ENCODE measurements at regions not wholly inside any gene's neighbourhood (a gene's known extent, or its start where the extent isn't known, plus 50 kb on each side); places are given as distances from the start of the nearest gene placed in this dataset.
"Not testable (repeated sequence)": the region's sequence is repeated elsewhere in the genome, so short reads cannot be mapped to it uniquely, and the experiment has no call there.

GRCh38 chr10:28089467-28089866 is 90.6 kb upstream of the ODAD2 start:
- TF ChIP-seq, protein P1, sequence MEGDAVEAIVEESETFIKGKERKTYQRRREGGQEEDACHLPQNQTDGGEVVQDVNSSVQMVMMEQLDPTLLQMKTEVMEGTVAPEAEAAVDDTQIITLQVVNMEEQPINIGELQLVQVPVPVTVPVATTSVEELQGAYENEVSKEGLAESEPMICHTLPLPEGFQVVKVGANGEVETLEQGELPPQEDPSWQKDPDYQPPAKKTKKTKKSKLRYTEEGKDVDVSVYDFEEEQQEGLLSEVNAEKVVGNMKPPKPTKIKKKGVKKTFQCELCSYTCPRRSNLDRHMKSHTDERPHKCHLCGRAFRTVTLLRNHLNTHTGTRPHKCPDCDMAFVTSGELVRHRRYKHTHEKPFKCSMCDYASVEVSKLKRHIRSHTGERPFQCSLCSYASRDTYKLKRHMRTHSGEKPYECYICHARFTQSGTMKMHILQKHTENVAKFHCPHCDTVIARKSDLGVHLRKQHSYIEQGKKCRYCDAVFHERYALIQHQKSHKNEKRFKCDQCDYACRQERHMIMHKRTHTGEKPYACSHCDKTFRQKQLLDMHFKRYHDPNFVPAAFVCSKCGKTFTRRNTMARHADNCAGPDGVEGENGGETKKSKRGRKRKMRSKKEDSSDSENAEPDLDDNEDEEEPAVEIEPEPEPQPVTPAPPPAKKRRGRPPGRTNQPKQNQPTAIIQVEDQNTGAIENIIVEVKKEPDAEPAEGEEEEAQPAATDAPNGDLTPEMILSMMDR (IDR thresholded peaks at IDR 0.05; ENCODE audit: low read depth, low read length, missing control alignments) = no peak
- H3K4me3 ChIP-seq (replicated peaks; ENCODE audit: low read depth, low read length) = no peak overlapping the region
- DNase-seq (ENCODE audit: extremely low read depth, low read depth) = peak; percentile 59

DNA sequence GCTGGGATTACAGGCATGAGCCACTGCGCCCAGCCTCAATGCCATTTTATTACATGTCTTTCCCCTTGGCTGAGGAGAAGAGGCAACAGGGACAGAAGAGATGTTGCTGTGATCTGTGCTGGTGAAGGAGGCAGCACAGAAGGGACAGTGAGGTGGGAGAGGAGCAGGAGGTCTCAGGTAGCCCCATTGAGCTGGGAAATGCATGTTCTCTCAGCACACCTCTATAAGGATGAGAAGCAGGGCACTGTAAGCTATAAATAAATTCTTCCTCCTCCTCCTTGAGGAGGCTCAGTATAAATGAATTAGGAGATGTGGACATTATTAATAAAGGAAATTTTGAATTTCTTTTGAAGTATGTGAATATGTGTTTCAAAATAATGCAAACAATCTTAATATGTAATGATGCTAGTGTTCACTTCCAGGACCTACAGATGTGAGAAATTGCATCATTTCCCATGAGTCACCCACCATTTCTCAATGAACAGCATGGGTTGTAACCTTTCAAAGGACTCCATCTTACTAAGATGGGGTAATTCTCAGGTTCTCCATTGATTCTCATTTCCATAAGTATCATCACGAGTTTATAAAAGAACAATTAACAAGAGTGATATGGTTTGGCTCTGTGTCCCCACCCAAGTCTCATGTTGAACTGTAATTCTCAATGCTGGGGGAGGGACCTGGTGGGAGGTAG is 88.9 kb upstream of the ODAD2 start:
- TF ChIP-seq, protein P1 (IDR thresholded peaks at IDR 0.05; ENCODE audit: low read depth, low read length, missing control alignments) = no peak
- no peak overlapping the region for H3K4me3 ChIP-seq (replicated peaks; ENCODE audit: low read depth, low read length)
- DNase-seq (ENCODE audit: extremely low read depth, low read depth) = peak; percentile 59

DNA sequence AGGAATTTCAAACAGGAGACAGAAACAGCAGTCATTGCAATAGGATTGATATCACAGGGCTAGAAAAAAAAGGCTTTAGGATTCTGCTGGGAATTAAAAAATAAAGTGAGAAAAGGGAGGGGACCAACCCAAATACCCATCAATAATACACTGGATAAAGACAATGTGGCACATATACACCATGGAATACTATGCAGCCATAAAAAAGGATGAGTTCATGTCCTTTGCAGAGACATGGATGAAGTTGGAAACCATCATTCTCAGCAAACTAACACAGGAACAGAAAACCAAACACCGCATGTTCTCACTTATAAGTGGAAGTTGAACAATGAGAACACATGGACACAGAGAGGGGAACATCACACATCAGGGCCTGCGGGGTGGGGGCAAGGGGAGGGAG is 86.9 kb upstream of the ODAD2 start:
- H3K4me3 ChIP-seq (replicated peaks; ENCODE audit: low read depth, low read length); DNase-seq (ENCODE audit: extremely low read depth, low read depth): not testable (repeated sequence)

GRCh38 chr10:28082885-28083284 is 84.0 kb upstream of the ODAD2 start:
- H3K4me3 ChIP-seq (replicated peaks; ENCODE audit: low read depth, low read length) = no peak overlapping the region
- DNase-seq (ENCODE audit: extremely low read depth, low read depth) = no peak
- TF ChIP-seq, protein P1 (IDR thresholded peaks at IDR 0.05; ENCODE audit: low read depth, low read length, missing control alignments) = no peak

DNA sequence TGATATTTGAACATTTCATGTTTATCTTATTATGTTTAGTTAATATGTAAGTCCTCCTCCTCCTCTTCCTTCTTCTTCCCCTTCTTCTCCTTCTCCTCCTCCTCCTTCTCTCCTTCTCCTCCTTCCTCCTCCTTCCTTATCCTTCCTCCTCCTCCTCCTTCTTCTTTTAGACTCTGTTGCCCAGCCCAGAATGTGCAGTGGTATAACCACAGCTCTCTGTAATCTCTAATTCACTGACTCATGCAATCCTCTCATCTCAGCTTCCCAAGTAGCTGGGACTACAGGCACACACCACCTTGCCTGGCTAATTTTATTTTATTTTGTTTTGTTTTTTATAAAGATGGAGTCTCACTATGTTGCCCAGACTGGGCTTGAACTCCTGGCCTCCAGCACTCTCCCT is 83.4 kb upstream of the ODAD2 start:
- no peak for DNase-seq (ENCODE audit: extremely low read depth, low read depth)
- TF ChIP-seq, protein P1 (IDR thresholded peaks at IDR 0.05; ENCODE audit: low read depth, low read length, missing control alignments) = no peak
- H3K4me3 ChIP-seq (replicated peaks; ENCODE audit: low read depth, low read length) = no peak overlapping the region

DNA sequence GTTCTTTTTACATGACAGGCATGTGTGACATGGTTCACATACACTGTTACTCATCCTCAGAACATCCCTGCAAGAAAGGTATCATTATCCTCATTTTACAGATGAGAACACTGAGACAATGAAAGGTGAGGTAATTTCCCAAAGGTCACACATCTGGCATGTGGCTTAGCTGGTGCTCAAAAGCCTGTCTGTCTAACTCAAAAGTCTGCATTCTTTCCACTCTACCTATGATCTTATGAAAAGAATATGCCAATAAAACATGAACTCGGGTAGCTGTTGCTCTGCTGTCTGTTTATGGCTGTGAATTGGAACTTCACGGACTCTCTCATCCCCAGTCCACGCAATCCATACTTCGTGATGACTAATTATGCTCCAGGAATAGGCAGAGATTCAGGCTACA is 79.0 kb upstream of the ODAD2 start:
- peak; percentile 31 for DNase-seq (ENCODE audit: extremely low read depth, low read depth)
- 0 out of 2 replicates have a peak overlapping the region, but pooled peaks have one; percentile 8 for H3K4me3 ChIP-seq (replicated peaks; ENCODE audit: low read depth, low read length)
- TF ChIP-seq, protein P1 (IDR thresholded peaks at IDR 0.05; ENCODE audit: low read depth, low read length, missing control alignments) = no peak

DNA sequence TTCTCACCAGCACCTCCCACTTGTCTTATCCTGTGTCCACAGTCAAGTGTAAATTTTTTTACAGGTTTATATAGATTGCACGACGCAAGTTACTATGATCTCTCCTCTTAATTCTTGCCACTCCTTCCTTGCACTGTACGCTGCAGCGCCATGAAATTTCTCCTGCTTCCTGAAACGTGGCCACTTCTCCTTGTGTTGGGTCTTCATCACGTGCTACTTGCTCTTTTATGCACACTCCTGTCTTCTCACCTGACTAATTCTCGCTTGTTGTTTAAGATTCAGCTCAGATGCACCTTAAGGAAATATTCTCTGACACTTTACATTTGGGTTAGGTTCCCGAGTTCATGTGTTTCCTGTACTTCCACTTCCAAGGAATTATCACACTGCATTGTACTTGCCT is 76.5 kb upstream of the ODAD2 start:
- H3K4me3 ChIP-seq (replicated peaks; ENCODE audit: low read depth, low read length) = no peak overlapping the region

More for the DNA sequence above, 76.5 kb upstream of the ODAD2 start:
- no peak for DNase-seq (ENCODE audit: extremely low read depth, low read depth)
- TF ChIP-seq, protein P1 (IDR thresholded peaks at IDR 0.05; ENCODE audit: low read depth, low read length, missing control alignments) = no peak

Measured in HFF-Myc (cell line).